ENCODE measurements at regions not wholly inside any gene's neighbourhood (a gene's known extent, or its start where the extent isn't known, plus 50 kb on each side); places are given as distances from the start of the nearest gene placed in this dataset.

DNA sequence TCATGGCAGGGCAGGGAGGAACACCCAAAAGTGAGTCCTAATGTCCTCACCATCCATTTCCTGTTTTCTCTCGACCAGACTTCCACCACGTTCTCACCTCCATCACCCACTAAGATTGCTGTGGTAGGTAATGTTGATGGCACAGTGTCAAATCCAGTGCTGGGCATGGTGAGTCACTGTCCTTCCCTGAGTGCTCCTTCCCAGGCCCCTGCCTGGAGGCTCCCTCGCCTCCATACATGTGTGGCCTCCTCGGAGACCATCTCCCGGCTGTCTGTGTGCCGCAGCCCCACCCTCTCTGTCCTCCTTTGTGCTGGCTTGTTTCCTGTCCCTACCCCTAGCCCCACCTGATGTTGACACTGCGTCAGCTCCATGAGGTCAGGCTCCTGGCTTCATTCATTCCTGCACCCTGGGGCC, 177.5 kb downstream of the SYK start:
- DNase-seq (ENCODE audit: low read depth in 4 of 4, low spot score in 3 of 4), result no peak

DNA sequence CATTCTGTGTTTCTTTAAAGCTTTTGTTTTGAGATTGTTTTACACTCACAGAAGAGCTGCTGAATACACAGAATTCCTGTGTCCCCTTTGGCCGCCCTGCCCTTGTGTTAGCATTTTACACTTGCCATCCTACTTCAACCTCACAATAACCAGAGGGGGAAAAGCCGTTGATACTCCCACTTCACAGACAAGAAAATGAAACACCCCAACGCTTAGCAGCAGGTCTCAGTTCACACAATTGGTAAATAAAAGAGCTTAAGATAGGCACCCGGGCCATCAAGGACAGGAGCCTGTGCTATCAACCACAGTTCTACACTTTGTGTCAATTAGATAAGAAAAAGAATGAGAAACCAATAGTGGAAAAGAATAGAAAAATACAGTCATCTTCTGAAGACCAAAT, 178.0 kb downstream of the SYK start:
- DNase-seq (ENCODE audit: low read depth in 4 of 4, low spot score in 3 of 4), result no peak

DNA sequence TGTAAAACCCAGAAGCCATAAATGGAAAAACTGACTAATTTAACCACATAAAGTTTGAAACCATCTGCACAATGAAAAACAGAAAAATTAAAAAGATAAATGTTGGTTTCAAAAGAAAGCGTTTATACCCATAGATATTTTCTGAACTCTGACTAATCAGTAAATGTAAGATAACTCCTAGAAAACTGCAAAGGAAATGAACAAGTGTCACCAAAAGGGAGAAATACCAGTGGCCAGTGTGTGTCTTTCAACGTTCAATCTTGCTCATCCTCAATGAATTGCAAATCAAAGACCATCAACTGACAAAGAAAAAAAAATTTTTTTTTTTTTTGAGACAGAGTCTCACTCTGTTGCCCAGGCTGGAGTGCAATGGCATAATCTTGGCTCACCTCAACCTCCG, 180.1 kb downstream of the SYK start:
- no peak for DNase-seq (ENCODE audit: low read depth in 4 of 4, low spot score in 3 of 4)

DNA sequence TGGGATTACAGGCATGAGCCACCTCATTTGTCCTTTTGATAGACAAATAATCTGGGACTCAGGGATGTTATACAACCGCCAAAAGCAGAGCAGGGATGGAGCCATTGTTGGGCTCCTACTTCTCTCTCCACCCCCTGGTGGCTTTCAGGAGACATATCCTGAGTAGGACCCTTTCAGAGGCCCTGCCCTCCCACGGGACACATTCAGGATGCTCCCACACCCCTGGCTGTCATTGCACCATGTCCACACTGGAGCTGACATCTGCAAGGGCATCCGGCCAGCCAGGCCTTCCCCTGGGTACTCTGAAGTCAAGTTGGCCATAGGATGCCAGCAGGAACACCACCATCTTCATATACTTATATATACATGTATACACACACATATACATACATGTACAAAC, 181.8 kb downstream of the SYK start:
- no peak for DNase-seq (ENCODE audit: low read depth in 4 of 4, low spot score in 3 of 4)

DNA sequence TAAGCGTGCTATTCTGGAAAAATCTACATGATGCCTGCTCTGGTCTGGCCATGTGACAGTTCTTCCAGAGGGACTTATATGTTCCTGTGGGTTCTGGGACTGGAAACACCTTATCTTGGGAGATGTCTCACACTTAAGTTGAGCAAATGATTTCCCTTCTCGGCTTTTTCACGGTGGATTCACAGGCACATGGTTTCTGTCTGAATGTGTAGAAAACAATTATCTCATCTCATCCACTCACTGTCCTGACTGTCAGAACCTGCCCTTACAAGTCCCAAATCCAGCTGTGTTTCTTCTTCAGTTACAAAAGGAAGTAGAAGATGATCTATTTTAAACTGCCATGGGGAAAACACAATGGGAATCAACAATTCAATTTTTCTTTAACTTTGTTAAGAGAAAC, 184.0 kb downstream of the SYK start:
- no peak for DNase-seq (ENCODE audit: low read depth in 4 of 4, low spot score in 3 of 4)

DNA sequence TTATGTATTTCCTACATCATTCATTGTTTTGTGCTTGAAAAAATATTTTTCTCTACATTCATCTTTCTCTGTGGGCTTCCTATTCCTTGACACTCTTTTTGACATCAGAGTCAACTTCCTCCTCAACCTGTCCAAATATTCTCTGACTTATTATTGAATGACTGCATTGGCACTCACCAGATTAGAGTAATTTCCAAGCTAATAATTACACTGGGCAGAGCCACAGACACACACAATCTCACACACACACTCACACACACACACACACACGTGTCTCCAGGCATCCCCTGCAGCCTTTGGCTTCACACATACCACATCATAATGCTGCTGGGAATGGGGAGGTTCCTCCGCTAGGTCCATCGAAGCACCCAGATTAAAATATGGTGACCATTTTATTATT, 184.5 kb downstream of the SYK start:
- DNase-seq (ENCODE audit: low read depth in 4 of 4, low spot score in 3 of 4), result no peak

DNA sequence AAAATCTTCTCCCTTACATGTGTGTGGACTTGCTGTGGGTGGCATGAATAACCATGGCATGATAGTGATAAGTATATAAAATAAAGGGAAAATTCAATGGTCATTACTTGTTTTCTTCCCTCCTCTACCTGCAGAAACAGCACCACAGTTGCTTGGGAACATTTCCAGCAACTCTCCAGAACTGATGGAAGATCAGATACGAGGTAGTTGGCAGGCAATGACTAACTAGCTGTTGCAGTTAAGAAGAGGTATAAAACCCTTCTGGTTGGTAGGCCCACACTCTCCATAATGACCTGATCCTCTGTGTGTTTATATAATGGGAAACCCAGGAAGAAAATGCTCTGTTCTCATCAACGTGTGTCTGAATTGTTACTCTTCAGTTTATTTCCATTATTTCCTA, 185.9 kb downstream of the SYK start:
- no peak for DNase-seq (ENCODE audit: low read depth in 4 of 4, low spot score in 3 of 4)

DNA sequence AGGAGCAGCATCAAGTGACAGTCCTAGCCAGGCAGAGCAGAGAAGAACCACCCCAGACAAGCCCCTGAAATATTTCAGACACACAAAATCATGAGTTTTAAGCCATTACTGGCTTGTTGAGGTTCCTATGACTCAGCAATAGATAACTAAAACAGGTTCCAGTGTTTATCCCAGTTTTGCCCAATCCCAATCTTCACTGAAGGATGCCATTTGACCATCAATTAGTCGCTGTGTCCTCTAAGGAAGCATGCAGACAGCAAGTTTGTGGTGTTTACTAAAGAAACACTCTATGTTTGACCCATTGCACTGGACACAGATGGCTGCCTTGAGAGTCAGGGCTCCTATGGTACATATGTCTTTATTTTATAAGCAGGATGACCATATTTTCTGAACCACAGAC, 186.7 kb downstream of the SYK start:
- no peak for DNase-seq (ENCODE audit: low read depth in 4 of 4, low spot score in 3 of 4)

DNA sequence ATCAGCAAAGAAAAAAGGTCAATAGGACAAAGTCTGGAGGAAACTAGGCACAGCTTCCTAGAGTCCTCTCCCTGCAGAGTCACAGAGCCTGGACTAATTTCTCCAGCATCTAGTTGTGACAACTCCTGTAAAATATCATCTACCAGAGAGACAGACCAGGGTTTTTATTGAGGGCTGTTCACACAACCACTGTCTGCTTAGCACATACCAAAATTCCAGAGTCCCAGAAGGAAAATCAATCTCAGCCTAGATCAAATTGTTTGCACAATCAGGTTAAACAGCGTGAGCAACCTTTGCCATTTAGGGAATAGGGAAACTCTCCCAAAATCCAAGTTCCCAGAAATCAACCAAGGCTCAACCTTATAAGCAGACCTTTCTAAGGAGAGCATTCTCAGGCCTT, 190.3 kb downstream of the SYK start:
- no peak for DNase-seq (ENCODE audit: low read depth in 4 of 4, low spot score in 3 of 4)

DNA sequence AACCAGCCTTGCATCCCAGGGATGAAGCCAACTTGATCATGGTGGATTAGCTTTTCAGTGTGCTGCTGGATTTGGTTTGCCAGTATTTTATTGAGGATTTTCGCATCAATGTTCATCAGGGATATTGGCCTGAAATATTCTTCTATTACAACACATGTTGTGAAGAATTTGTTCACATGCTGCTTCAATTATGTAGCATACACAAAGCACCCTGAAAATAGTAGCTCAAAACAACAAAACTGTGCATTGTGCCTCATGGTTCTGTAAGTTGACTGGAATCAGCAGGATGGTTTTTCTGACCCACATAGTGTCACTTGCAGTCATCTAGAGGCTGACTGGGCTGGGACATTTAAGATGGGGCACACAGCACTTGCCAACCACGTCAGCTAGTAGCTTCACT, 193.9 kb downstream of the SYK start:
- DNase-seq (ENCODE audit: low read depth in 4 of 4, low spot score in 3 of 4), result no peak

DNA sequence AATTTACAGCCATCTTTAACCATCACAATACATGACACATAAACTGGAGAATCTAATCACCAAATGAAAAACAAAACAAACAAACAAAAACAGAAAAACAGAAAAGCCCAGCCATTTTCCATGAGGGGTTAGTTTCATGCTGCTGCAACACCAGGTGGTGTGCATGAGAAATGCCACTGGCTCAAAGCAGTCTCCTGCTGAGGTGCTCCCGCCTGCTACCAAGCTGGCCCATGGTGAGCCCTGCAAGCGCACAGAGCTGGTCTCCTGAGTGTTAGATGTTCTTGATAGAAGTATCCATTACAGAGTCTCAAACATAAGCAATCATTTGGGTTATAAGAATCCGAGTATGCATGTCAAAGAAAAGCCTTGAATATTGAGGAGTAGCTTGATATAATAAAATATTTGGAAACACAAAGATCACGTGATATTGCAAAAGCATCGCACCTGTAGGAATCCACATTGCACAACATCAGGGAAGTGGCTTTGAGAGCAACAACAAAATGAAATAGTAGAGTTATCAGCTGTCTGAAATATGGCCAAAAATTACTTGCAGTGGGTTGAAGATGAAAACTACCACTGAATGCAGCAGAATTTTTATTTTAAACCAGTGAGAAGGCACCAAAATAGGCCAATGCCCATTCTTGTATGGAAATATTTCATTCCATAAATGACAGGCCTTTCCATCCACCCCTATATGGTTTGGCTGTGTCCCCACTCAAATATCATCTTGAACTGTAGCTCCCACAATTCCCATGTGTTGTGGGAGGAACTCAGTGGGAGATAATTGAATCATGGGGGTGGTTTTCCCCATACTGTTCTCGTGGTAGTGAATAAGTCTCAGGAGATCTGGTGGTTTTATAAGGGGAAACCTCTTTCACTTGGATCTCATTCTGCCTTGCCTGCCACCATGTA, 194.8 kb downstream of the SYK start:
- no peak for DNase-seq (ENCODE audit: low read depth in 4 of 4, low spot score in 3 of 4)

DNA sequence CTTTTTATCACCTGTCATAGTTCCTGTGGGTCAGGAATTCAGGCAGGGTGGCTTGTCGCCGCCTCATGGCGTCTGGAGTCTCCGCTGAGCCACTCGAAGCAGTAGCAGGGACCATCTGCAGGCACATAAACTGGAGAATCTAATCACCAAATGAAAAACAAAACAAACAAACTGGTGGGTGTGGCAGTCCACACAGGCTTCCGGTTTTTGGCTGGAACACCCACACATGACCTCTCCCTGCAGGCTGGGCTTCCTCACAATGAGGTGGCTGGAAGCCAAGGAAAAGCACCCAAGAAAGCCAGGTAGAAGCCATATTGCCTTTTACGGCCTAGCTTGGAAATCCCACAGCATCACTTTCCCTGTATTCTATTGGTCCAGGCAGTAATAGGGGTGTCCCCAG, 197.0 kb downstream of the SYK start:
- no peak for DNase-seq (ENCODE audit: low read depth in 4 of 4, low spot score in 3 of 4)

DNA sequence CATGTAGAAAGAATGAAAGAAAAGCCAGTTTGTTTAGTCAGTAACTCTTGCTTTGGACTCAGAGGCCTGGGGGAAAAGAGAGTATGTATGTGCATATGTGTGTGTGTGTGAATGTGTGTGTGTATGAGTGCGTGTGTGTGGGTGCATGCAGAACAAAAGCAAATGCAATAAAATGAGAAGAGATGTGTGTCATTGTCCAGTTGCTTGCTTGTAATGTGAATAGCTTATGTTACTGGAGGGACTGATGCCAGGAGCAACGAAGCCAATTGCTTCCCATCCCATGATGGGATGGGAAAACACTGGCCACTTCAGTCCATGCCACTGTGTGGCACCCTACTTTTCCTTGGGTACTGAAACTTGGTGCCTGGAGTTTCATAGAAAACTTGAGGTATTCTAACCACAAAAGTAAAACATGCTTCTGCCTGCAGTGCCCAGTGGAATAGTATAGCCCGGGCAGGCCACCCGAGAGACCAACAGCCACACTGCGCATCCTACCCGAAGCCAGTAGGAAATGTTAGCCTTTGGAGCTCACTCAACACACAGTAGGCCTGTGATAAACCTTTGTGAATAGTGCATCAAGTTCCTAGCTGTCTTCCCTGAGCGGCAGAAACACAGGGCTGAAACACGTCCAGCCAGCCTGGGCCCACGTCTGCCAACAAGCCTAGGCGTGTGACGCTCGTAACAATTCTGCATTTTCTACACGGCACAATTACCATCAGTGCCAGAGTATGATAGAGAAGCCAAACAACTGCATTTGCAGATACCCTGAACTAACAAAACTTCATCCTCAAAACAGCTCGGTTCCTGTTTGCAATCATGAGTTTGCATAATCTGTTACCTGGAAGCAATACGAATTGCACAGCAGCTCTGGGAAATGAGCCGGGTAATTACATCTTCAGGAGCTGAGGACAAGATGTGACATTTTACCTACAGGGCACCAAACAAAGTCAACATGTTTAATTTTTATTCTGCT, 198.1 kb downstream of the SYK start:
- DNase-seq (ENCODE audit: low read depth in 4 of 4, low spot score in 3 of 4), result no peak

DNA sequence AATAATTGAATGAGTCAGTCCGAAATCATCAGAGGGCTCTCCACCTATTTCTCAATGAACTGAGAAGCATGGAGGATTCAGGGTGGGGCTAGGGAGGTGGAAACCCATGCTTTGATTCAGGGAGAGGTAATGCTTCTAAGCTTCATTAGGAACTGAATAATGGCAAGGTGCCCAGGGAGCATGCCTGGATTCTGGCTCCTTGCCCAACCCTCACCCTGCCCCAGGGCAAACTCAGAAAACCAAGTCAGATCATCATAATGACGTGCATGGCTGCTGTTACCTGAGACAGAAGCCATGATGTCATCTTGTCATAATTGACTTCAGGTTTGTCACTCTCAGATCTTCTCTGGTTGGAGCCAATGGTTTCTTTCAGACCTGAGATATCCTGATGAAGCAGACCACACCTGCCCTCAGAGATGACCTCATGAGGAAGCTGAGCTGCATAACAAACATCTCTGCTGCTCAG, 199.6 kb downstream of the SYK start:
- DNase-seq (ENCODE audit: low read depth in 4 of 4, low spot score in 3 of 4), result peak in 1 of 4 donors; percentile 19

DNA sequence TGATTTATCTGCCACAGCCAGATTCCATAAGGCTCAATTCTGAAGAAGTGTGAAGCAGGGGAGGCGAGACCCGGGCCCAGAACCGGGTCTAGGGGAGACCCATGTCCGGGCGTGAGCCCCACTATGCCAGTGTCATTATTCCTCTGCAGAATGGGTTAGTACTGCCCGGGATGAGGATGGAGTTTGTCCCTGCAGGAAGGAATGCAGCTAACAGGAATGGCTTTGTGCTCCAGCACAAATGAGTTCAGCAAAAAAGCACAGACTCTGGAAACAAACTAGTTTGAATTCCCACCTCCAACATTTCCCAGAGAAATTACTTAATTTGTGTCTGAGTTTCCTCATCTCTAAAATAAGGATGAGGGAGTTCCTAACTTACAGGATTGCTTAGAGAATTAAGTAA, 202.9 kb downstream of the SYK start:
- DNase-seq (ENCODE audit: low read depth in 4 of 4, low spot score in 3 of 4), result no peak

DNA sequence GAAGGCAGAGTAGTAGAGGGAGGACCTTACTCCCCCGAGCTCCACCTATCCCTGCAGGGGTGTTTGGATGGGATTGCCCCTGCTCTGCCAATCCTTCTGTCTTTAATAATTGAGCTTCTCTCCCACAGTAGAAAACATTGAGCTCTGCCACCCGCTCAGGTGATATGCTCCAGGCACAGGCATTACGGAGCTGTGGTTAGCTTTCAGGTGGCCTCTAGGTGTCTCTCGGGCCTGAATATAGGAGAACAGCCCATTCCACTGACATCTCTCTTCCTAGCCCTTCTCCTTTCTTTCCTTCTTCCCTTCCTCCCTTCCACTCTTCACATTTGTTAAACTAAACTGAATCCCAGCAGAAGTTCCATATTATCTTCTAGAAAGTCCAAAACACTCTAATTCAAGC, 203.4 kb downstream of the SYK start:
- DNase-seq (ENCODE audit: low read depth in 4 of 4, low spot score in 3 of 4), result no peak

DNA sequence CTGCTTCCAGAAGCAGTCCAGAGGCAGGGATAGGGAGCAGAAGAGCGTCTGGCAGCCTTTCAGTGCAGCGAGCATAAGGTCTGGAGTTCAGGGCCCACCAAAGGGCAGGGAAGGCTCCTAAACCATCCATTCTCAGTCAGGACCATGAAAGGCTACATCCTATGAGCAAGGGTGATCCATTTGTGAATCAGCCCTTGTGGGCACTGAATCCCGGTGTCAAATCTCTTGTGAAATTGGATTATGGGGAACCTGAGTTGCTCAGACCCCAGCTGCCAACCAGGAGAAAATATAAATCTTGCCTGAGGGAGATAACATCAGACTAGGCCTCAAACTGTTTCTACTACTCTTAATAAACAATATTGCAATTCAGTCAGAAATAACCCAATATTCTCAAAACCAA, 204.4 kb downstream of the SYK start:
- DNase-seq (ENCODE audit: low read depth in 4 of 4, low spot score in 3 of 4), result no peak

DNA sequence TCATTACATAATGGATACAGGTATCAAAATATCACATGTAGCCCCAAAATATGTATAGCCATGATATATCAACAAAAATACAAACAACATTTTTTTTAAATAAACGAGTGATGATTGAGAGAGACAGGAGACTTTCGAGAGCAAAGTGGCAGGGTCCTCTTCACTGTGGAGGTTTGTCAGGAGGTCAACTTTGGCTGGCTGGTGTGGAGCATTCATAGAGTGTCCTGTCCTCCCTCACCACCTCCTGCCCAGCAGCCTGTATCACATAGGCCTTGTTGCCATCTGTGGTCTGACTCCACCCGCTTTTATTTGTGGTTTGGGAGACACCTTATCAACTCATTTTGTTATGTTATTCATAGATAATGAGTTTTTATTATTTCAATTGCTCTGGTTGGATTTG, 206.9 kb downstream of the SYK start:
- DNase-seq (ENCODE audit: low read depth in 4 of 4, low spot score in 3 of 4), result no peak

DNA sequence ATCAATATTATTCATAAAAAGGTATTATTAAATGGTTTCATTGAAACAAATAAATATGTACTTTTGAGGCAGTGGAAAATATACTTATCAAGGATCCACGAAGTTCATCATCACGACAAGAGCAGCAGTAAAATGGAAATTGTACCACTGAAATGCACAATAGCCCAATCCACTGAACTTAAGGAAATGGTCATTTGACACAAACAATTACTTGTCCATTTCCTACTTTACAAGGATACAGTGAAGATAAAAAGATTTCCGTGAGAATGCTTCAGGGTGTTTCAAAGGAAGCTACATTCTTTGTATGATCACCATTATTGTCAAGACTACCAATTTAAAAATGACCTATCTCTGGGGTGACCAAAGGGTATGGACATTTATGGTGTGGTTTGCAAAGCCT, 210.3 kb downstream of the SYK start:
- DNase-seq (ENCODE audit: low read depth in 4 of 4, low spot score in 3 of 4), result no peak

DNA sequence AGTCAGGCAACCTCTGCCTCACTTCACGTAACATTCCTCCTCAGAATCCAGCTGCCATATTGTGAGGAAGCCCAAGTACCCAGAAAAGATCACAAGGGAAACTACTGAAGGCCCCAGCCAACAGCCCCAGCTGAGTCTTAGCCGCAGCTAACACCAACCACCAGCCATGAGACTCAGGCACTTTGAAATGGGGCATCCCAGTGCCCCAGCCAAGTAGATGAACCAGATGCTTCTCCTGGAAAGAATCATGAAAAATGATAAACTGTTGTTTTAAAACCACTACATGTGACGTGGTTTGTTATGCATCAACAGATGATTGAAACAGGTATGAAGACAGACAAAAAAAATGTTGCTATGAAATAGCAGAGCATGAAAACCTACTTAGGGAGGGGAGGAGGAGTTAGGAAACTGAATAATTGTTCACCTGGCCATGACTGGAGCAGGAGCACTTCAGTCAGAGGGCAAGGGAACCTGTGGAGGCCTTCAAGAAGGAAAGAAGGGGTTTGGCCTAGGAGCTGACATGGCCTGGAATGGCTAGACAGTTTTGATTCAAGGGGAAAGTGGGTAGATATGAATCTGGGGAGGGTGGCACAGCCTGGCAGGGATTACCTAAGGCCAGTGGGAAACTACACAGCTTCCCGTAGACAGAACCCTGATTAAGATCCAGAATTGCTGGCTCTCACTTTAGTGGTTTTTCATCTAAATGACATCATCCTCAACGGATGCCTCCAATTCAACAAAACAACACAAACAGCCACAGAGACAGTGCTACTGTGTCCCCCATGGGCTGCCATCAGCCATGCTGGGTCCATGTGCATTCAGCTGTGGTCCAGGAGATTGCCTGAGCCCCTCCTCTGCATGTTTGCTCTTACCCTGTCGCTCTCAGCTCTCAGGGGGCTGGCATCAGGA, 211.6 kb downstream of the SYK start:
- DNase-seq (ENCODE audit: low read depth in 4 of 4, low spot score in 3 of 4), result no peak

DNA sequence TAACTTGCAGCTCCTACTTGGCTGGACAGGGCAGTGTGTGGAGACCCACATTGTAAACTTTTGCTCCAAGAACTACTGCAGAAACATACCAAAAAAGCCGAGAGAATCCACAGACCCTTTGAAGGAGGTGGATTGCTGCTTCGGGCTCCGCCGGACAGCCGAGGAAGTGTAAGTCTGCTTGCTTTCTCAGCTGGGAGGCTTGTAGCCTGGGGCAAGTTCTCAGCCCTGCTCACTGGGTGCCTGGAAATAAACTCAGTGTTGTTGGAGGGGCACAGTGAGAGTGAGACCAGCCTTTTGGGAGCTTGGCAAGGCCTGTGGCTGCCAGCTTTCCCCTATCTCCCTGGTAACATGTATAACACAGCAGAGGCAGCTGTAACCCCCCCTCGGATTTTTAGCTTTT, 215.6 kb downstream of the SYK start:
- no peak for DNase-seq (ENCODE audit: low read depth in 4 of 4, low spot score in 3 of 4)

Measured in left renal pelvis (tissue), 4 donors.